Neural progenitor cell (in vitro differentiated cells): ENCODE measurements at regions not wholly inside any gene's neighbourhood (a gene's known extent, or its start where the extent isn't known, plus 50 kb on each side); places are given as distances from the start of the nearest gene placed in this dataset. TPM values are rescaled to one million over a fixed set of nuclear protein-coding genes. Genes with fewer than 3 reads are reported as not detected.

Source experiments
- DNase-seq: peaks from one replicate; pipeline ENCODE4 v3.0.0-alpha.2; 2016; ENCODE audit warnings: low spot score
- H2AFZ ChIP-seq: fragments of 200-600 bp; sonication (generic); replicated peaks from 2 replicates; pipeline ENCODE4 v1.6.1; 2016; ENCODE audit warnings: antibody characterized with exemption
- H3F3A ChIP-seq: fragments of 200-600 bp; sonication (generic); 2 replicates; pipeline ENCODE4 v1.6.1; 2016; ENCODE audit warnings: antibody characterized with exemption, low read depth
- H3K27ac ChIP-seq: fragments of 200-600 bp; sonication (generic); 2 replicates; pipeline ENCODE4 v1.5.1; 2016; ENCODE audit warnings: mild to moderate bottlenecking
- H3K27me3 ChIP-seq: fragments of 200-600 bp; sonication (generic); 2 replicates; pipeline ENCODE4 v1.6.1; 2016; ENCODE audit warnings: mild to moderate bottlenecking, moderate library complexity
- H3K36me3 ChIP-seq: fragments of 200-600 bp; sonication (generic); 2 replicates; pipeline ENCODE4 v1.5.1; 2016
- H3K4me1 ChIP-seq: fragments of 200-600 bp; sonication (generic); 2 replicates; pipeline ENCODE4 v1.6.1; 2016; ENCODE audit warnings: mixed run types
- H3K4me2 ChIP-seq: fragments of 200-600 bp; sonication (generic); 2 replicates; pipeline ENCODE4 v1.6.1; 2016
- H3K4me3 ChIP-seq: fragments of 200-600 bp; sonication (generic); 2 replicates; pipeline ENCODE4 v1.5.1; 2016
- H3K79me2 ChIP-seq: fragments of 200-600 bp; sonication (generic); 2 replicates; pipeline ENCODE4 v1.6.1; 2016; ENCODE audit warnings: low read depth
- H3K9ac ChIP-seq: fragments of 200-600 bp; sonication (generic); 2 replicates; pipeline ENCODE4 v1.6.1; 2016
- H3K9me3 ChIP-seq: fragments of 200-600 bp; sonication (generic); 2 replicates; pipeline ENCODE4 v1.5.1; 2016; ENCODE audit warnings: low read depth
- H4K20me1 ChIP-seq: fragments of 200-600 bp; sonication (generic); 2 replicates; pipeline ENCODE4 v1.6.1; 2016; ENCODE audit warnings: low read depth
- H3K27ac Mint-ChIP-seq: 3 replicates; pipeline ENCODE4 v1.8.0; 2021; ENCODE audit warnings: mixed read lengths
- H3K27me3 Mint-ChIP-seq: 2 replicates; pipeline ENCODE4 v1.8.0; 2022; ENCODE audit warnings: low read depth, mild to moderate bottlenecking, inconsistent platforms, moderate library complexity, mixed read lengths; ENCODE audit not compliant: insufficient read depth
- H3K36me3 Mint-ChIP-seq: 3 replicates; pipeline ENCODE4 v1.8.0; 2021; ENCODE audit warnings: mixed read lengths
- H3K4me1 Mint-ChIP-seq: 3 replicates; pipeline ENCODE4 v1.8.0; 2021; ENCODE audit warnings: mixed read lengths
- H3K4me3 Mint-ChIP-seq: 3 replicates; pipeline ENCODE4 v1.8.0; 2021; ENCODE audit warnings: mild to moderate bottlenecking, moderate library complexity, mixed read lengths
- H3K9me3 Mint-ChIP-seq: 3 replicates; pipeline ENCODE4 v1.8.0; 2020; ENCODE audit warnings: mixed read lengths
- EZH2 ChIP-seq: fragments of 200-600 bp; sonication (generic); IDR thresholded peaks from 2 replicates; pipeline ENCODE4 v1.6.1; 2017; ENCODE audit warnings: antibody characterized with exemption, mild to moderate bottlenecking, moderate library complexity
- EZH2phosphoT487 ChIP-seq: fragments of 200-600 bp; sonication (generic); IDR thresholded peaks from 2 replicates; pipeline ENCODE4 v1.6.1; 2017; ENCODE audit warnings: antibody characterized with exemption
- small RNA-seq: library from RNA; depleted of rRNA; stranded (forward); fragments of <200 nt; gene quantifications from one replicate; pipeline ENCODE3, GENCODE V24; 2015
- TF ChIP-seq, protein P1 (sequence below): fragments of 200-600 bp; sonication (generic); IDR thresholded peaks from 2 replicates; pipeline ENCODE4 v1.5.1; 2017; ENCODE audit warnings: antibody characterized with exemption, mild to moderate bottlenecking

- TF ChIP-seq, protein P1, sequence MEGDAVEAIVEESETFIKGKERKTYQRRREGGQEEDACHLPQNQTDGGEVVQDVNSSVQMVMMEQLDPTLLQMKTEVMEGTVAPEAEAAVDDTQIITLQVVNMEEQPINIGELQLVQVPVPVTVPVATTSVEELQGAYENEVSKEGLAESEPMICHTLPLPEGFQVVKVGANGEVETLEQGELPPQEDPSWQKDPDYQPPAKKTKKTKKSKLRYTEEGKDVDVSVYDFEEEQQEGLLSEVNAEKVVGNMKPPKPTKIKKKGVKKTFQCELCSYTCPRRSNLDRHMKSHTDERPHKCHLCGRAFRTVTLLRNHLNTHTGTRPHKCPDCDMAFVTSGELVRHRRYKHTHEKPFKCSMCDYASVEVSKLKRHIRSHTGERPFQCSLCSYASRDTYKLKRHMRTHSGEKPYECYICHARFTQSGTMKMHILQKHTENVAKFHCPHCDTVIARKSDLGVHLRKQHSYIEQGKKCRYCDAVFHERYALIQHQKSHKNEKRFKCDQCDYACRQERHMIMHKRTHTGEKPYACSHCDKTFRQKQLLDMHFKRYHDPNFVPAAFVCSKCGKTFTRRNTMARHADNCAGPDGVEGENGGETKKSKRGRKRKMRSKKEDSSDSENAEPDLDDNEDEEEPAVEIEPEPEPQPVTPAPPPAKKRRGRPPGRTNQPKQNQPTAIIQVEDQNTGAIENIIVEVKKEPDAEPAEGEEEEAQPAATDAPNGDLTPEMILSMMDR, result no peak
- TF ChIP-seq EZH2phosphoT487 (no peak), EZH2 (no peak)
- no peak for DNase-seq
- H3K4me1 ChIP-seq, result no peaks in the 10 kb centered on the region
- Mint-ChIP-seq H3K4me3 (no peak overlapping the region), H3K4me1 (peaks cover 4% of the 10 kb centered on the region), H3K27me3 (no peaks in the 10 kb centered on the region), H3K9me3 (no peaks in the 10 kb centered on the region), H3K36me3 (no peaks in the 10 kb centered on the region), H3K27ac (no peak overlapping the region)
- no peaks in the 10 kb centered on the region for H3K9me3 ChIP-seq
- H3K27me3 ChIP-seq, result no peaks in the 10 kb centered on the region
- H3K9ac ChIP-seq, result no peak overlapping the region
- no peak overlapping the region for H2AFZ ChIP-seq
- H3K27ac ChIP-seq, result no peak overlapping the region
- H3K4me2 ChIP-seq, result no peak overlapping the region
- H3K79me2 ChIP-seq, result no peaks in the 10 kb centered on the region
- H4K20me1 ChIP-seq, result no peaks in the 10 kb centered on the region
- H3F3A ChIP-seq, result no peaks in the 10 kb centered on the region
- no peak overlapping the region for H3K4me3 ChIP-seq
- no peaks in the 10 kb centered on the region for H3K36me3 ChIP-seq
Measured at GRCh38 chr5:39475159-39475571, 50.4 kb upstream of the DAB2 start.

Small RNAs in the stretch of these regions (small RNA-seq; reads per million reads assigned to genes)
- gene RNU1-150P, result not detected
